GM23338 (cell line): ENCODE measurements at regions not wholly inside any gene's neighbourhood (a gene's known extent, or its start where the extent isn't known, plus 50 kb on each side); places are given as distances from the start of the nearest gene placed in this dataset.

Experiments used
- ATAC-seq: fragments of 200-7000 bp; cut with Tn5 transposase; 3 replicates; pipeline ENCODE4 v1.9.1; 2020
- DNase-seq: peaks from one replicate; pipeline ENCODE4 v3.0.0-alpha.2; 2015; ENCODE audit warnings: low spot score
- H2AFZ ChIP-seq: fragments of 200-600 bp; sonication (generic); 2 replicates; pipeline ENCODE4 v1.8.0; 2016; ENCODE audit warnings: antibody characterized with exemption, mild to moderate bottlenecking, moderate library complexity
- H3F3A ChIP-seq: fragments of 200-600 bp; sonication (generic); replicated peaks from 2 replicates; pipeline ENCODE4 v1.8.0; 2017; ENCODE audit warnings: antibody characterized with exemption, mixed run types, low read depth
- H3K27ac ChIP-seq: fragments of 200-600 bp; sonication (generic); 2 replicates; pipeline ENCODE4 v1.6.1; 2016; ENCODE audit warnings: low read depth
- H3K27me3 ChIP-seq: fragments of 200-600 bp; sonication (generic); 2 replicates; pipeline ENCODE4 v1.8.0; 2016; ENCODE audit warnings: mild to moderate bottlenecking, mixed run types, moderate library complexity; ENCODE audit not compliant: insufficient read depth
- H3K36me3 ChIP-seq: fragments of 200-600 bp; sonication (generic); 2 replicates; pipeline ENCODE4 v1.8.0; 2016; ENCODE audit warnings: mild to moderate bottlenecking; ENCODE audit not compliant: insufficient read depth
- H3K4me1 ChIP-seq: fragments of 200-600 bp; sonication (generic); 2 replicates; pipeline ENCODE4 v1.8.0; 2016; ENCODE audit warnings: mild to moderate bottlenecking, moderate library complexity; ENCODE audit not compliant: insufficient read depth
- H3K4me2 ChIP-seq: fragments of 200-600 bp; sonication (generic); 2 replicates; pipeline ENCODE4 v1.7.1; 2017; ENCODE audit warnings: mixed run types
- H3K4me3 ChIP-seq: fragments of 200-600 bp; sonication (generic); 2 replicates; pipeline ENCODE4 v1.6.1; 2016; ENCODE audit warnings: mixed run types
- H3K79me2 ChIP-seq: fragments of 200-600 bp; sonication (generic); replicated peaks from 2 replicates; pipeline ENCODE4 v1.8.0; 2017; ENCODE audit warnings: mild to moderate bottlenecking; ENCODE audit not compliant: insufficient read depth
- H3K9me2 ChIP-seq: fragments of 200-600 bp; sonication (generic); 2 replicates; pipeline ENCODE4 v1.8.0; 2017; ENCODE audit not compliant: insufficient read depth
- H4K20me1 ChIP-seq: fragments of 200-600 bp; sonication (generic); replicated peaks from 2 replicates; pipeline ENCODE4 v1.8.0; 2017; ENCODE audit warnings: mild to moderate bottlenecking; ENCODE audit not compliant: insufficient read depth
- H3K27ac Mint-ChIP-seq: 2 replicates; pipeline ENCODE4 v1.8.0; 2020; ENCODE audit warnings: inconsistent platforms, mild to moderate bottlenecking, moderate library complexity, mixed read lengths
- H3K27me3 Mint-ChIP-seq: 3 replicates; pipeline ENCODE4 v1.8.0; 2022; ENCODE audit warnings: low read depth, mild to moderate bottlenecking, moderate library complexity, mixed read lengths, inconsistent platforms; ENCODE audit not compliant: insufficient read depth, poor library complexity
- H3K36me3 Mint-ChIP-seq: 3 replicates; pipeline ENCODE4 v1.8.0; 2021; ENCODE audit warnings: low read depth, mild to moderate bottlenecking, inconsistent platforms, moderate library complexity, mixed read lengths
- H3K4me1 Mint-ChIP-seq: 3 replicates; pipeline ENCODE4 v1.8.0; 2020; ENCODE audit warnings: mild to moderate bottlenecking, inconsistent platforms, mixed read lengths
- H3K4me3 Mint-ChIP-seq: 3 replicates; pipeline ENCODE4 v1.8.0; 2021; ENCODE audit warnings: moderate library complexity, mild to moderate bottlenecking, inconsistent platforms, mixed read lengths
- H3K9me3 Mint-ChIP-seq: 3 replicates; pipeline ENCODE4 v1.8.0; 2020; ENCODE audit warnings: moderate library complexity, mild to moderate bottlenecking, inconsistent platforms, mixed read lengths
- CREB1 ChIP-seq: fragments of 250-450 bp; sonication (Bioruptor Pico); IDR thresholded peaks from 2 replicates; pipeline ENCODE4 v1.5.0; 2020; ENCODE audit warnings: low read depth, mild to moderate bottlenecking, moderate library complexity
- ETS1 ChIP-seq: IDR thresholded peaks from 2 replicates; pipeline ENCODE4 v1.6.1; 2016; ENCODE audit warnings: antibody characterized with exemption
- EZH2 ChIP-seq: fragments of 200-600 bp; sonication (generic); IDR thresholded peaks from one replicate; pipeline ENCODE4 v1.8.0; 2017; ENCODE audit warnings: antibody characterized with exemption, mild to moderate bottlenecking, low read depth; ENCODE audit not compliant: unreplicated experiment
- EZH2phosphoT487 ChIP-seq: fragments of 200-600 bp; sonication (generic); IDR thresholded peaks from one replicate; pipeline ENCODE4 v1.8.1; 2018; ENCODE audit warnings: antibody characterized with exemption; ENCODE audit not compliant: unreplicated experiment
- JUNB ChIP-seq: IDR thresholded peaks from one replicate; pipeline ENCODE4 v1.6.1; 2016; ENCODE audit warnings: antibody characterized with exemption; ENCODE audit not compliant: unreplicated experiment
- NANOG ChIP-seq: IDR thresholded peaks from 2 replicates; pipeline ENCODE4 v1.6.1; 2016; ENCODE audit warnings: antibody characterized with exemption, borderline replicate concordance
- POLR2AphosphoS5 ChIP-seq: IDR thresholded peaks from 2 replicates; pipeline ENCODE4 v1.6.1; 2016; ENCODE audit warnings: antibody characterized with exemption, low read depth
- REST ChIP-seq: IDR thresholded peaks from one replicate; pipeline ENCODE4 v1.6.1; 2018; ENCODE audit warnings: antibody characterized with exemption; ENCODE audit not compliant: unreplicated experiment
- STAT1 ChIP-seq: IDR thresholded peaks from one replicate; pipeline ENCODE4 v1.6.1; 2016; ENCODE audit warnings: antibody characterized with exemption; ENCODE audit not compliant: unreplicated experiment
- ZNF114 ChIP-seq: fragments of 250-450 bp; sonication (Bioruptor Pico); IDR thresholded peaks from 2 replicates; pipeline ENCODE4 v1.5.0; 2020; ENCODE audit warnings: mild to moderate bottlenecking, moderate library complexity
- ZNF331 ChIP-seq: fragments of 250-450 bp; sonication (Bioruptor Pico); IDR thresholded peaks from 2 replicates; pipeline ENCODE4 v1.5.0; 2020; ENCODE audit warnings: low read depth, mild to moderate bottlenecking, moderate library complexity
- ZNF462 ChIP-seq: fragments of 250-450 bp; sonication (Bioruptor Pico); IDR thresholded peaks from 2 replicates; pipeline ENCODE4 v1.5.0; 2020; ENCODE audit warnings: mild to moderate bottlenecking, moderate library complexity
- TF ChIP-seq, protein P1 (sequence below), 2 experiments: fragments of 200-600 bp in 1 of 2; sonication (generic) in 1 of 2; conservative IDR thresholded peaks; 2 replicates each; pipeline versions ENCODE4 v1.5.1 to v1.6.1; 2016 to 2017; ENCODE audit warnings: antibody characterized with exemption in 2 of 2, low read depth in 2 of 2, mild to moderate bottlenecking in 2 of 2, moderate library complexity in 1 of 2

DNA sequence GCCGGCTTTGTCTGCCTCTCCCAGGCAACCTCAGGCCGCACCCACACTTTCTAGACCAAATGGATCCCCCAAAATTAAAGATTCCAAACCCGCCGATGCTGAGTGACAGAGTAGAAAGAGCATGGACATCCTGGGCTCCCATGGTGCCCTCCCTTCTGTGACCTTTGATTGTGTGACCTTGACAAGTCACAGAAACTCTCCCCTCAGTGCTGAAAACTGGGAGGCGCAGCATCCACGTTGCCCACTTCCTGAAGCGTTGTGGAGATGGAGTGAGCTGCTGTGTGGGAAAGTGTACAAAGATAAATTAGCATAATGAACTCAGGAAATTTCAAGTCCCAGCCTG lies 74.4 kb upstream of the MFGE8 start:
- peaks cover 5% of the 10 kb centered on the region; the same call in 1 of the 3 replicates for H3K36me3 Mint-ChIP-seq
- no peaks in the 10 kb centered on the region for H4K20me1 ChIP-seq
- H3K27ac Mint-ChIP-seq, result peak overlapping the region; percentile 99
- H3K9me2 ChIP-seq, result no peaks in the 10 kb centered on the region
- H3K9me3 Mint-ChIP-seq, result no peaks in the 10 kb centered on the region; the same call in 1 of the 3 replicates
- peaks cover 61% of the 10 kb centered on the region for H3K4me1 ChIP-seq
- H2AFZ ChIP-seq, result no peak overlapping the region
- no peaks in the 10 kb centered on the region for H3K27me3 ChIP-seq
- no peak for ATAC-seq
- peaks cover 26% of the 10 kb centered on the region for H3K27me3 Mint-ChIP-seq
- H3K4me3 ChIP-seq, result peak overlapping the region; percentile 39; the same call in 1 of the 2 replicates
- H3K79me2 ChIP-seq, result no peaks in the 10 kb centered on the region
- no peaks in the 10 kb centered on the region for H3K36me3 ChIP-seq
- peaks cover 79% of the 10 kb centered on the region for H3K4me1 Mint-ChIP-seq
- H3K27ac ChIP-seq, result peak overlapping the region; percentile 99
- H3K4me3 Mint-ChIP-seq, result peak overlapping the region; percentile 55
- TF ChIP-seq CREB1 (no peak), EZH2 (no peak), NANOG (no peak), EZH2phosphoT487 (no peak), POLR2AphosphoS5 (no peak), ZNF462 (CRISPR knock-in tag) (no peak), ZNF114 (CRISPR knock-in tag) (no peak), ZNF331 (CRISPR knock-in tag) (no peak), ETS1 (no peak), JUNB (no peak), REST (no peak), STAT1 (no peak)
- TF ChIP-seq, protein P1, sequence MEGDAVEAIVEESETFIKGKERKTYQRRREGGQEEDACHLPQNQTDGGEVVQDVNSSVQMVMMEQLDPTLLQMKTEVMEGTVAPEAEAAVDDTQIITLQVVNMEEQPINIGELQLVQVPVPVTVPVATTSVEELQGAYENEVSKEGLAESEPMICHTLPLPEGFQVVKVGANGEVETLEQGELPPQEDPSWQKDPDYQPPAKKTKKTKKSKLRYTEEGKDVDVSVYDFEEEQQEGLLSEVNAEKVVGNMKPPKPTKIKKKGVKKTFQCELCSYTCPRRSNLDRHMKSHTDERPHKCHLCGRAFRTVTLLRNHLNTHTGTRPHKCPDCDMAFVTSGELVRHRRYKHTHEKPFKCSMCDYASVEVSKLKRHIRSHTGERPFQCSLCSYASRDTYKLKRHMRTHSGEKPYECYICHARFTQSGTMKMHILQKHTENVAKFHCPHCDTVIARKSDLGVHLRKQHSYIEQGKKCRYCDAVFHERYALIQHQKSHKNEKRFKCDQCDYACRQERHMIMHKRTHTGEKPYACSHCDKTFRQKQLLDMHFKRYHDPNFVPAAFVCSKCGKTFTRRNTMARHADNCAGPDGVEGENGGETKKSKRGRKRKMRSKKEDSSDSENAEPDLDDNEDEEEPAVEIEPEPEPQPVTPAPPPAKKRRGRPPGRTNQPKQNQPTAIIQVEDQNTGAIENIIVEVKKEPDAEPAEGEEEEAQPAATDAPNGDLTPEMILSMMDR (conservative IDR thresholded peaks at IDR 0.05; ENCODE audit: low read depth in 2 of 2), result no peak
- H3F3A ChIP-seq, result peaks cover 12% of the 10 kb centered on the region; the same call in 1 of the 2 replicates
- DNase-seq, result no peak
- peak overlapping the region; percentile 64 for H3K4me2 ChIP-seq
